Heart right ventricle (tissue), 16 donors: ENCODE measurements at regions not wholly inside any gene's neighbourhood (a gene's known extent, or its start where the extent isn't known, plus 50 kb on each side); places are given as distances from the start of the nearest gene placed in this dataset.

Experiments used
- ATAC-seq, 8 donors: fragments of 200-7000 bp; cut with Tn5 transposase; one replicate each; pipeline ENCODE4 v1.9.1; 2020; ENCODE audit warnings: mild to moderate bottlenecking in 8 of 8, moderate library complexity in 8 of 8, moderate number of reproducible peaks in 1 of 8
- DNase-seq, 2 donors: peaks; one replicate each; pipeline ENCODE4 v3.0.0-alpha.2; 2020
- H3K27ac ChIP-seq, 10 donors: fragments of 200-600 bp; sonication (generic) in 2 of 10; one replicate each; pipeline versions ENCODE4 v1.5.0 to v1.8.0; 2020 to 2022; ENCODE audit warnings: mild to moderate bottlenecking in 3 of 10
- H3K27me3 ChIP-seq, 7 donors: fragments of 200-600 bp; one replicate each; pipeline ENCODE4 v1.8.0; 2021 to 2022; ENCODE audit warnings: mild to moderate bottlenecking in 2 of 7
- H3K36me3 ChIP-seq, 9 donors: fragments of 200-600 bp; sonication (generic) in 1 of 9; one replicate each; pipeline versions ENCODE4 v1.5.0 to v1.8.0; 2020 to 2022; ENCODE audit warnings: mild to moderate bottlenecking in 2 of 9
- H3K4me1 ChIP-seq, 9 donors: fragments of 200-600 bp; sonication (generic) in 1 of 9; one replicate each; pipeline versions ENCODE4 v1.5.0 to v1.8.0; 2020 to 2022; ENCODE audit warnings: mild to moderate bottlenecking in 4 of 9
- H3K4me3 ChIP-seq, 10 donors: fragments of 200-600 bp; sonication (generic) in 2 of 10; one replicate each; pipeline versions ENCODE4 v1.5.0 to v1.8.0; 2020 to 2022; ENCODE audit warnings: mild to moderate bottlenecking in 7 of 10, moderate library complexity in 2 of 10
- H3K9me3 ChIP-seq, 11 donors: fragments of 200-600 bp in 10 of 11; sonication (generic) in 2 of 11; one replicate each; pipeline versions ENCODE4 v1.5.0 to v1.8.0; 2013 to 2022; ENCODE audit warnings: mild to moderate bottlenecking in 2 of 11, control low read depth in 1 of 11, moderate library complexity in 1 of 11
- WGBS, 2 donors: extraction: QIAGEN DNeasy Blood & Tissue Kit; methylation state at CpG; one replicate each; pipeline ENCODE4 v1.1.7; 2013; ENCODE audit warnings: inconsistent platforms in 1 of 2; 5-methylcytosine and 5-hydroxymethylcytosine counted together
- intact Hi-C, 10 donors: fragments of 100-400 bp; cut with DNase I; formaldehyde crosslinking; loops; one replicate each; pipeline versions ENCODE4 v1.11.1 to v1.14.2; 2022
- TF ChIP-seq, protein P1 (sequence below), 9 donors: fragments of 200-600 bp; sonication (generic) in 2 of 9; IDR thresholded peaks; one replicate each; pipeline versions ENCODE4 v1.5.0 to v1.8.0; 2021 to 2022; ENCODE audit warnings: antibody characterized with exemption in 9 of 9, mild to moderate bottlenecking in 5 of 9, moderate library complexity in 1 of 9
- donor health status: Arrhythmogenic right ventricular cardiomyopathy.
- donor health status: ischemic (EF 13 %, LVEDD 7.1; RV severe dilation, severe dysfunction).
- donor health status: healthy with polysubstance abuse.
- donor health status: DM: no; HTN: yes; CAD: no.
- donor health status: DM: no; HTN: no; CAD: no.
- donor health status: ischemic (EF 25% LVEDD 6.9; RV normal size, moderate dysfunction).
- donor health status: ischemic (EF 25% LVEDD 5.7; RV mildly dilated, moderate dysfunction).
- donor health status: healthy.
- donor health status: DM: yes; HTN: yes; CAD: no.
- donor health status: Ischemic cardiomyopathy.
- donor health status: ischemic (EF 35%, LVEDD 5.7; RV mildly dilated, moderate dysfunction).
- donor health status: nonischemic (EF 11% LVEDD 7.7; RV severe dilation, severe dysfunction).
- donor health status: DM: yes; HTN: yes; CAD: no.
- donor health status: PGD.
- donor health status: ischemic (EF 29% LVEDD 5.4; RV normal size, mild dysfunction).
- donor health status: nonischemic (EF 23%, LVEDD 6.1; RV moderate dilation, normal function).

GRCh38 chr10:21194510-21194993 is 297.4 kb upstream of the NEBL start:
- peaks cover 0 to 17% (median 0%) of the 10 kb centered on the region in 9 donors for H3K4me1 ChIP-seq
- ATAC-seq (peak in 5 of 8 donors; percentile 56 to 89 (median 79)), DNase-seq (no peak)
- WGBS, 2 donors: 44 to 52% methylated on average over 5 of the region's 5 CpGs
- intact Hi-C loops: loop anchor here in 1 of 10 donors (10.0 kb wide), 1 partner anchor 100 kb away; no protein-coding TSS in a partner anchor
- no peaks in the 10 kb centered on the region for H3K27me3 ChIP-seq
- H3K9me3 ChIP-seq: peaks cover 0 to 24% (median 12%) of the 10 kb centered on the region in 11 donors
- H3K36me3 ChIP-seq: no peaks in the 10 kb centered on the region
- peak overlapping the region in 1 of 10 donors; percentile 3 for H3K27ac ChIP-seq
- no peak overlapping the region for H3K4me3 ChIP-seq
- TF ChIP-seq, protein P1, sequence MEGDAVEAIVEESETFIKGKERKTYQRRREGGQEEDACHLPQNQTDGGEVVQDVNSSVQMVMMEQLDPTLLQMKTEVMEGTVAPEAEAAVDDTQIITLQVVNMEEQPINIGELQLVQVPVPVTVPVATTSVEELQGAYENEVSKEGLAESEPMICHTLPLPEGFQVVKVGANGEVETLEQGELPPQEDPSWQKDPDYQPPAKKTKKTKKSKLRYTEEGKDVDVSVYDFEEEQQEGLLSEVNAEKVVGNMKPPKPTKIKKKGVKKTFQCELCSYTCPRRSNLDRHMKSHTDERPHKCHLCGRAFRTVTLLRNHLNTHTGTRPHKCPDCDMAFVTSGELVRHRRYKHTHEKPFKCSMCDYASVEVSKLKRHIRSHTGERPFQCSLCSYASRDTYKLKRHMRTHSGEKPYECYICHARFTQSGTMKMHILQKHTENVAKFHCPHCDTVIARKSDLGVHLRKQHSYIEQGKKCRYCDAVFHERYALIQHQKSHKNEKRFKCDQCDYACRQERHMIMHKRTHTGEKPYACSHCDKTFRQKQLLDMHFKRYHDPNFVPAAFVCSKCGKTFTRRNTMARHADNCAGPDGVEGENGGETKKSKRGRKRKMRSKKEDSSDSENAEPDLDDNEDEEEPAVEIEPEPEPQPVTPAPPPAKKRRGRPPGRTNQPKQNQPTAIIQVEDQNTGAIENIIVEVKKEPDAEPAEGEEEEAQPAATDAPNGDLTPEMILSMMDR (IDR thresholded peaks at IDR 0.05): no peak

DNA sequence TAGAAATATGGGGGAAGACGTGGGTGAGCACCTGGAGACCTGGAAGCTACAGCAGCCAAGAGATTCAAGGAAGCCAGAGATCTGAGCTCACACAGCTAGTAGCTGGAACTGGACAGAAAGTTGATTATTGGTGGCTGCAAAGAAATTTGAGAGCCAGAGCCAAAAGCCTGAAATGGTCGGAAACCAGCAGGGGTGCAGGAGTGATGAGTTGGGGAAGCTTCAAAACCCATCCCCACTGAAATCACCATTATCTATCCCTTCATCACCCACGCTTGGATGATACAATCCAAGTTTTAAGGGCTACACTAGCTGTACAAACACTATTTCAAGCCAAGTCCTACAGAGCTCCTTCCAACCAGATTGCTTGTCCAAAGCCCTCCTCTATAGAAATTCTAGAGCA is 296.1 kb upstream of the NEBL start:
- peaks cover 0 to 24% (median 11%) of the 10 kb centered on the region in 11 donors for H3K9me3 ChIP-seq
- TF ChIP-seq, protein P1 (IDR thresholded peaks at IDR 0.05): no peak
- H3K27me3 ChIP-seq: no peaks in the 10 kb centered on the region
- no peak overlapping the region for H3K27ac ChIP-seq
- H3K4me3 ChIP-seq: no peak overlapping the region
- ATAC-seq: no peak
- intact Hi-C loops: loop anchor here in 1 of 10 donors (10.0 kb wide), 1 partner anchor 98 kb away; no protein-coding TSS in a partner anchor
- WGBS, 2 donors: 73 to 76% methylated on average over 3 of the region's 3 CpGs
- no peaks in the 10 kb centered on the region for H3K36me3 ChIP-seq
- no peak for DNase-seq
- peaks cover 0 to 17% (median 0%) of the 10 kb centered on the region in 9 donors for H3K4me1 ChIP-seq

DNA sequence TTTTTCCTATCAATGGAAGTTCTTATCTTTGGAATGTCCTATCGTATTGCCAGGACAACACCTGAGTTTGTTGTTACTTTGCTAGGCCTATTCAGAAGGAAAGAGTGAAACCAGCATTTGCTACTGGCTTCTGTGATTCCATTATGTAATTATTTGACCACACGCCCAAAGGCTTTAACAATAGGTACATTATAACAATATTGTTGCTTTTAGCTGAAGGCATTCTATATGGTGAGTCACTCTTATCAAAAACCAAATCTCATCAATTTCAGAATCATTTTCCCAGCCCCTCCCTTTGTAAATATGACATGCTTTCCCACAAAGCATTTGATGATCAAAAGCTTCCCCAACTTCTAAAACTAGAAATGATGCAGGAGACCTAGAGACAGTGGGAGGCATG is 294.4 kb upstream of the NEBL start:
- H3K36me3 ChIP-seq: no peaks in the 10 kb centered on the region
- no peak overlapping the region for H3K4me3 ChIP-seq
- DNase-seq (no peak), ATAC-seq (peak in 3 of 8 donors; percentile 33 to 62 (median 48))
- H3K27ac ChIP-seq: peak overlapping the region in 4 of 10 donors; percentile 9 to 47 (median 23)
- TF ChIP-seq, protein P1 (IDR thresholded peaks at IDR 0.05): no peak
- peaks cover 0 to 17% (median 0%) of the 10 kb centered on the region in 9 donors for H3K4me1 ChIP-seq
- WGBS, 2 donors: 69 to 75% methylated on average over 2 of the region's 2 CpGs
- H3K27me3 ChIP-seq: no peaks in the 10 kb centered on the region
- H3K9me3 ChIP-seq: peaks cover 0 to 10% (median 3%) of the 10 kb centered on the region in 11 donors
- intact Hi-C loops: loop anchor here in 1 of 10 donors (10.0 kb wide), 1 partner anchor 97 kb away; no protein-coding TSS in a partner anchor

DNA sequence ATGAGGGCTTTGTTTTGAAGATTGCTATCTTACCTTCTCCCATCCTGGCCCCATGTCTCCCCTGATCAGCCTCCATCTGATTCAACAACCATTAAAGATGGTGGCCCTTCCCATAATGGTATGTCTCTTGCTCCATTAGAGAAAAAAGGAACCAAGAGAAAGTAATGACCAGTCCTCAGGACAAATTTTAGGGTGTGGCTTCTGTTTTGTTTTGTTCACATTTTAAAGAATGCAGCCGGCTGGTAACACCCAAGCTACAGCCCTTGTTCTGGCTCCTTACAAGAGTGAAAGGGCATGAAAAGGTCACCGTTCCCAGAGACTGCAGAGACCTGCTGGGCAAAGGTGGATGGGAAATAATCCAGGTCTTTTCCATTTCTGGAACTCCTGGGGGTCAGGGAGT is 287.9 kb upstream of the NEBL start:
- Histone ChIP-seq H3K27me3 (no peaks in the 10 kb centered on the region), H3K36me3 (no peaks in the 10 kb centered on the region), H3K4me1 (no peaks in the 10 kb centered on the region), H3K4me3 (no peak overlapping the region), H3K9me3 (peaks cover 0 to 10% (median 3%) of the 10 kb centered on the region in 11 donors), H3K27ac (peak overlapping the region in 1 of 10 donors; percentile 10)
- WGBS, 2 donors: 72% methylated on average over 2 of the region's 2 CpGs
- no peak for DNase-seq
- ATAC-seq: peak in 1 of 8 donors; percentile 49
- intact Hi-C loops: no loop called here
- TF ChIP-seq, protein P1 (IDR thresholded peaks at IDR 0.05): no peak
